ENCODE measurements at regions not wholly inside any gene's neighbourhood (a gene's known extent, or its start where the extent isn't known, plus 50 kb on each side); places are given as distances from the start of the nearest gene placed in this dataset.

DNA sequence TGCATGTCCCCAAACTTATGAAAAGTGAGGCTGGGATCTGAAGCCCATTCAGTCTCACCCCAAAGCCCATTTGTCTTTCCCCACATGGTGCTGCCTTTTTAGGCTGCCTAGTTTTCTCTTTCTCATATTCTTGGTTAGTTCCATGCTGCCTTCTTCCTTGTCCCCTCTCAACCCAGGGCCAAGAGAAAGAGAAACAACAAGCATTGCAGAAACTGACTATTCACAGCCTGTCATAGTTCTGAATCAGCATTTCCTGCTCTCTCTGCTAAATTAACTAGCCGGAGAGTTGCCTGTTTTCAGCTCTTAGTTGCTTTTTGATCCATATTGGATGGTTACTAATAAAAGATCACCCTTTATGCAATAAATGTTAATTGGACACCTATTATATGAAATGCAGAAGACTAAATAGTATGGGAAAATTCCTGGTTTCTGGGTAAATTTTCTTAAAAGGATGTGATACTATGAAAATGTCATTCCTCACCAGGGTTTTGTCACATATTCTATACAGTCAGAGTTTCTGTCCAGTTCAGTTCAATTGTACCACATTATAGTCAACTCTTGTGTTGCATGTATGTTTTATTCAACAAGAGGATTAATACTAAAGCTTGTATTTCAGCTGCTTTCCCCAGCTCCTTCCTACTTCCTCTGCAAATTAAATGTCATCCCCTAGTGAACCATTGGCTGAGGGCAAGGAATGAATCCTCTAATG lies 246.5 kb downstream of the GALR1 start:
- Histone ChIP-seq H3K4me1 (ENCODE audit: control insufficient read depth in 3 of 3, insufficient read depth in 3 of 3, low read length in 3 of 3) (no peaks in the 10 kb centered on the region), H3K9ac (ENCODE audit: low read depth in 1 of 3, low read length in 3 of 3) (no peak overlapping the region), H3K4me3 (ENCODE audit: low read length in 3 of 3) (no peak overlapping the region), H3K9me3 (ENCODE audit: control insufficient read depth in 3 of 3, low read length in 3 of 3) (no peaks in the 10 kb centered on the region), H3K27me3 (ENCODE audit: control insufficient read depth in 3 of 3, insufficient read depth in 3 of 3, low read length in 3 of 3) (no peaks in the 10 kb centered on the region), H3K27ac (ENCODE audit: low read depth, low read length) (no peak overlapping the region), H3K36me3 (ENCODE audit: control insufficient read depth in 3 of 3, insufficient read depth in 3 of 3, low read length in 3 of 3) (no peaks in the 10 kb centered on the region)

GRCh38 chr18:77501266-77501665 lies 251.6 kb downstream of the GALR1 start:
- Histone ChIP-seq H3K27ac (ENCODE audit: low read depth, low read length) (no peak overlapping the region), H3K9ac (ENCODE audit: low read depth in 1 of 3, low read length in 3 of 3) (no peak overlapping the region), H3K4me1 (ENCODE audit: control insufficient read depth in 3 of 3, insufficient read depth in 3 of 3, low read length in 3 of 3) (no peaks in the 10 kb centered on the region), H3K9me3 (ENCODE audit: control insufficient read depth in 3 of 3, low read length in 3 of 3) (no peaks in the 10 kb centered on the region), H3K27me3 (ENCODE audit: control insufficient read depth in 3 of 3, insufficient read depth in 3 of 3, low read length in 3 of 3) (no peaks in the 10 kb centered on the region), H3K36me3 (ENCODE audit: control insufficient read depth in 3 of 3, insufficient read depth in 3 of 3, low read length in 3 of 3) (no peaks in the 10 kb centered on the region), H3K4me3 (ENCODE audit: low read length in 3 of 3) (no peak overlapping the region)

GRCh38 chr18:77505499-77505898 lies 255.9 kb downstream of the GALR1 start:
- Histone ChIP-seq H3K4me3 (ENCODE audit: low read length in 3 of 3) (no peak overlapping the region), H3K9ac (ENCODE audit: low read depth in 1 of 3, low read length in 3 of 3) (no peak overlapping the region), H3K9me3 (ENCODE audit: control insufficient read depth in 3 of 3, low read length in 3 of 3) (peaks cover 0 to 2% (median 0%) of the 10 kb centered on the region in 3 donors), H3K27ac (ENCODE audit: low read depth, low read length) (no peak overlapping the region), H3K4me1 (ENCODE audit: control insufficient read depth in 3 of 3, insufficient read depth in 3 of 3, low read length in 3 of 3) (no peaks in the 10 kb centered on the region), H3K27me3 (ENCODE audit: control insufficient read depth in 3 of 3, insufficient read depth in 3 of 3, low read length in 3 of 3) (no peaks in the 10 kb centered on the region), H3K36me3 (ENCODE audit: control insufficient read depth in 3 of 3, insufficient read depth in 3 of 3, low read length in 3 of 3) (no peaks in the 10 kb centered on the region)

- no peaks in the 10 kb centered on the region for H3K4me1 ChIP-seq (ENCODE audit: control insufficient read depth in 3 of 3, insufficient read depth in 3 of 3, low read length in 3 of 3)
- H3K27ac ChIP-seq (ENCODE audit: low read depth, low read length), result no peak overlapping the region
- H3K4me3 ChIP-seq (ENCODE audit: low read length in 3 of 3), result no peak overlapping the region
- peaks cover 0 to 2% (median 0%) of the 10 kb centered on the region in 3 donors for H3K9me3 ChIP-seq (ENCODE audit: control insufficient read depth in 3 of 3, low read length in 3 of 3)
- no peaks in the 10 kb centered on the region for H3K36me3 ChIP-seq (ENCODE audit: control insufficient read depth in 3 of 3, insufficient read depth in 3 of 3, low read length in 3 of 3)
- H3K9ac ChIP-seq (ENCODE audit: low read depth in 1 of 3, low read length in 3 of 3), result no peak overlapping the region
- H3K27me3 ChIP-seq (ENCODE audit: control insufficient read depth in 3 of 3, insufficient read depth in 3 of 3, low read length in 3 of 3), result no peaks in the 10 kb centered on the region
Measured at GRCh38 chr18:77512152-77512551, 262.5 kb downstream of the GALR1 start.

GRCh38 chr18:77517901-77518300 lies 268.3 kb downstream of the GALR1 start:
- no peaks in the 10 kb centered on the region for H3K27me3 ChIP-seq (ENCODE audit: control insufficient read depth in 3 of 3, insufficient read depth in 3 of 3, low read length in 3 of 3)
- no peaks in the 10 kb centered on the region for H3K9me3 ChIP-seq (ENCODE audit: control insufficient read depth in 3 of 3, low read length in 3 of 3)
- no peak overlapping the region for H3K27ac ChIP-seq (ENCODE audit: low read depth, low read length)
- no peaks in the 10 kb centered on the region for H3K4me1 ChIP-seq (ENCODE audit: control insufficient read depth in 3 of 3, insufficient read depth in 3 of 3, low read length in 3 of 3)
- no peak overlapping the region for H3K4me3 ChIP-seq (ENCODE audit: low read length in 3 of 3)
- H3K9ac ChIP-seq (ENCODE audit: low read depth in 1 of 3, low read length in 3 of 3), result no peak overlapping the region
- no peaks in the 10 kb centered on the region for H3K36me3 ChIP-seq (ENCODE audit: control insufficient read depth in 3 of 3, insufficient read depth in 3 of 3, low read length in 3 of 3)

DNA sequence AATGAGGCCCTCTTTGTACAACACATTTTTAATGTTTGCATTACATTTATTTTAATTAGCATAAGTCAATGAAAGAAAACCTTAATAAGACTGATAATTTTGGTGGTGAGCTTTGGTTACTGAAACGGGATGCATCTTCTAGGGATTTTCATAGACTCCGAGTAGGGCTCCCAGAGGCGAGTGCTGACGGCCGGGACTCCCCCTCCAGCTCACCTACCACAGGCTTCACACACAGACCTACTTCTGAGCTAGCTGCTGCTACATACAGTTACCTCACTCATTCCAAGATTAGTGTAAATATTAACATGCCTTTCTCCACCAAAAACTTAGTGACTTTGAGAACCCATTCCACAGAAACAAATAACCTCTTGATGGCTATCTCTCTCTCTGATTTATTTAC lies 271.1 kb downstream of the GALR1 start:
- Histone ChIP-seq H3K9ac (ENCODE audit: low read depth in 1 of 3, low read length in 3 of 3) (no peak overlapping the region), H3K4me3 (ENCODE audit: low read length in 3 of 3) (no peak overlapping the region), H3K27me3 (ENCODE audit: control insufficient read depth in 3 of 3, insufficient read depth in 3 of 3, low read length in 3 of 3) (no peaks in the 10 kb centered on the region), H3K36me3 (ENCODE audit: control insufficient read depth in 3 of 3, insufficient read depth in 3 of 3, low read length in 3 of 3) (no peaks in the 10 kb centered on the region), H3K4me1 (ENCODE audit: control insufficient read depth in 3 of 3, insufficient read depth in 3 of 3, low read length in 3 of 3) (no peaks in the 10 kb centered on the region), H3K27ac (ENCODE audit: low read depth, low read length) (no peak overlapping the region), H3K9me3 (ENCODE audit: control insufficient read depth in 3 of 3, low read length in 3 of 3) (no peaks in the 10 kb centered on the region)

- H3K27me3 ChIP-seq (ENCODE audit: control insufficient read depth in 3 of 3, insufficient read depth in 3 of 3, low read length in 3 of 3), result peaks cover 0 to 4% (median 0%) of the 10 kb centered on the region in 3 donors
- H3K4me3 ChIP-seq (ENCODE audit: low read length in 3 of 3), result no peak overlapping the region
- no peak overlapping the region for H3K27ac ChIP-seq (ENCODE audit: low read depth, low read length)
- peaks cover 0 to 4% (median 0%) of the 10 kb centered on the region in 3 donors for H3K9me3 ChIP-seq (ENCODE audit: control insufficient read depth in 3 of 3, low read length in 3 of 3)
- no peaks in the 10 kb centered on the region for H3K36me3 ChIP-seq (ENCODE audit: control insufficient read depth in 3 of 3, insufficient read depth in 3 of 3, low read length in 3 of 3)
- H3K9ac ChIP-seq (ENCODE audit: low read depth in 1 of 3, low read length in 3 of 3), result no peak overlapping the region
- no peaks in the 10 kb centered on the region for H3K4me1 ChIP-seq (ENCODE audit: control insufficient read depth in 3 of 3, insufficient read depth in 3 of 3, low read length in 3 of 3)
Measured at GRCh38 chr18:77522051-77522675, 272.5 kb downstream of the GALR1 start.

DNA sequence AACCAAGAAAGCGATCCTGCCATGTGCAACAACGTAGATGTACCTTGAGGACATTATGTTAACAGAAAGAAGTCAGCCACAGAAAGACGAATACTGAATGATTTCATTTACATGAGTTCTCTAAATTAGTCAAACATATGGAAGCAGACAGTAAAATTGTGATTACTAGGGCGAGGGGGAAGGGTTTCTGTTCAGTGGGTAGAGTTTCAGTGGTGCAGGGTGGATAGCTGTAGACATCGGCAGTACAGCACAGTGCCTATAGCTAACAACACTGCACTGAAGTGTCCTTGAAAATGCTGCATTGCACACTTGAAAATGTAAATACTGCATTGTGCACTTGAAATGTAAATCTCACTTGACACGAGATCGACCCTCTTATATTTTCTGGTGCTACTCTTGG lies 275.3 kb downstream of the GALR1 start:
- H3K9me3 ChIP-seq (ENCODE audit: control insufficient read depth in 3 of 3, low read length in 3 of 3), result peaks cover 0 to 4% (median 0%) of the 10 kb centered on the region in 3 donors
- H3K27ac ChIP-seq (ENCODE audit: low read depth, low read length), result no peak overlapping the region
- peaks cover 0 to 4% (median 0%) of the 10 kb centered on the region in 3 donors for H3K27me3 ChIP-seq (ENCODE audit: control insufficient read depth in 3 of 3, insufficient read depth in 3 of 3, low read length in 3 of 3)
- H3K4me3 ChIP-seq (ENCODE audit: low read length in 3 of 3), result no peak overlapping the region
- H3K9ac ChIP-seq (ENCODE audit: low read depth in 1 of 3, low read length in 3 of 3), result no peak overlapping the region
- H3K4me1 ChIP-seq (ENCODE audit: control insufficient read depth in 3 of 3, insufficient read depth in 3 of 3, low read length in 3 of 3), result no peaks in the 10 kb centered on the region
- no peaks in the 10 kb centered on the region for H3K36me3 ChIP-seq (ENCODE audit: control insufficient read depth in 3 of 3, insufficient read depth in 3 of 3, low read length in 3 of 3)

DNA sequence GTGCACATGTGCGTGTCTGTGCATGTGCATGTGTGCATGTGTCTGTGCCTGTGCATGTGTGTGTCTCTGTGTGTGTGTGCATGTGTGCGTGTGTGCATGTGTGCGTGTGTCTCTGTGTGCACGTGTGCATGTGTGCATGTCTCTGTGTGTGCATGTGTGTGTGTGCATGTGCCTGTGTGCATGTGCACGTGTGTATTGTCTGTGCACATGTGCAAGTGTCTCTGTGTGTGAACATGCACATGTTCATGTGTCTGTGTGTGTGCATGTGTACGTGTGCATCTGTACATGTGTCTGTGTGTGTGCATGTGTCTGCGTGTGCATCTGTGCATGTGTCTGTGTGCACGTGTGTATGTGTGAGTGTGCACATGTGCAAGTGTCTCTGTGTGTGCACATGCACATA lies 277.3 kb downstream of the GALR1 start:
- peaks cover 0 to 4% (median 0%) of the 10 kb centered on the region in 3 donors for H3K27me3 ChIP-seq (ENCODE audit: control insufficient read depth in 3 of 3, insufficient read depth in 3 of 3, low read length in 3 of 3)
- no peaks in the 10 kb centered on the region for H3K4me1 ChIP-seq (ENCODE audit: control insufficient read depth in 3 of 3, insufficient read depth in 3 of 3, low read length in 3 of 3)
- peaks cover 0 to 4% (median 0%) of the 10 kb centered on the region in 3 donors for H3K9me3 ChIP-seq (ENCODE audit: control insufficient read depth in 3 of 3, low read length in 3 of 3)
- H3K27ac ChIP-seq (ENCODE audit: low read depth, low read length), result no peak overlapping the region
- H3K9ac ChIP-seq (ENCODE audit: low read depth in 1 of 3, low read length in 3 of 3), result no peak overlapping the region
- no peaks in the 10 kb centered on the region for H3K36me3 ChIP-seq (ENCODE audit: control insufficient read depth in 3 of 3, insufficient read depth in 3 of 3, low read length in 3 of 3)
- peak overlapping the region in 2 of 3 donors; percentile 1 to 6 for H3K4me3 ChIP-seq (ENCODE audit: low read length in 3 of 3)

GRCh38 chr18:77528872-77529271 lies 279.2 kb downstream of the GALR1 start:
- Histone ChIP-seq H3K4me1 (ENCODE audit: control insufficient read depth in 3 of 3, insufficient read depth in 3 of 3, low read length in 3 of 3) (no peaks in the 10 kb centered on the region), H3K9me3 (ENCODE audit: control insufficient read depth in 3 of 3, low read length in 3 of 3) (peaks cover 0 to 4% (median 0%) of the 10 kb centered on the region in 3 donors), H3K36me3 (ENCODE audit: control insufficient read depth in 3 of 3, insufficient read depth in 3 of 3, low read length in 3 of 3) (no peaks in the 10 kb centered on the region), H3K4me3 (ENCODE audit: low read length in 3 of 3) (no peak overlapping the region), H3K9ac (ENCODE audit: low read depth in 1 of 3, low read length in 3 of 3) (no peak overlapping the region), H3K27me3 (ENCODE audit: control insufficient read depth in 3 of 3, insufficient read depth in 3 of 3, low read length in 3 of 3) (peaks cover 0 to 4% (median 0%) of the 10 kb centered on the region in 3 donors), H3K27ac (ENCODE audit: low read depth, low read length) (no peak overlapping the region)
